Epidermal melanocyte (primary cell): ENCODE measurements at regions not wholly inside any gene's neighbourhood (a gene's known extent, or its start where the extent isn't known, plus 50 kb on each side); places are given as distances from the start of the nearest gene placed in this dataset.
"Not testable (repeated sequence)": the region's sequence is repeated elsewhere in the genome, so short reads cannot be mapped to it uniquely, and the experiment has no call there.

Source experiments
- DNase-seq: peaks from one replicate; pipeline ENCODE4 v3.0.0; 2011; ENCODE audit warnings: low spot score; ENCODE audit not compliant: insufficient read length

- no peak for DNase-seq
Measured at GRCh38 chr4:12707381-12708175, 776.6 kb downstream of the RAB28 start.

- DNase-seq: no peak
Measured at GRCh38 chr4:12703036-12703435, 781.1 kb downstream of the RAB28 start.

- DNase-seq: no peak
Measured at GRCh38 chr4:12701384-12701783, 782.8 kb downstream of the RAB28 start.

GRCh38 chr4:12697970-12698369 is 786.2 kb downstream of the RAB28 start:
- DNase-seq: no peak

GRCh38 chr4:12692815-12693214 is 791.3 kb downstream of the RAB28 start:
- no peak for DNase-seq

GRCh38 chr4:12691168-12691567 is 793.0 kb downstream of the RAB28 start:
- DNase-seq: no peak

GRCh38 chr4:12689457-12689856 is 794.7 kb downstream of the RAB28 start:
- DNase-seq: no peak

- no peak for DNase-seq
Measured at GRCh38 chr4:12679217-12679616, 804.9 kb downstream of the RAB28 start.

GRCh38 chr4:12674184-12674583 is 810.0 kb downstream of the RAB28 start:
- no peak for DNase-seq

- no peak for DNase-seq
Measured at GRCh38 chr4:12672303-12672702, 811.8 kb downstream of the RAB28 start.

GRCh38 chr4:12658146-12658545 is 826.0 kb downstream of the RAB28 start:
- DNase-seq: no peak

- DNase-seq: no peak
Measured at GRCh38 chr4:12651876-12652275, 832.3 kb downstream of the RAB28 start.

GRCh38 chr4:12645732-12646131 is 838.4 kb downstream of the RAB28 start:
- DNase-seq: no peak

GRCh38 chr4:12644261-12644660 is 839.9 kb downstream of the RAB28 start:
- no peak for DNase-seq

- no peak for DNase-seq
Measured at GRCh38 chr4:12636191-12636590, 847.9 kb downstream of the RAB28 start.

GRCh38 chr4:12635629-12636028 is 848.5 kb downstream of the RAB28 start:
- no peak for DNase-seq

- DNase-seq: peak; percentile 22
Measured at GRCh38 chr4:12633053-12633651, 851.0 kb downstream of the RAB28 start.

GRCh38 chr4:12615822-12616221 is 868.3 kb downstream of the RAB28 start:
- DNase-seq: no peak

GRCh38 chr4:12612876-12613275 is 871.3 kb downstream of the RAB28 start:
- DNase-seq: no peak

- DNase-seq: not testable (repeated sequence)
Measured at GRCh38 chr4:12609212-12609875, 874.8 kb downstream of the RAB28 start.

- DNase-seq: no peak
Measured at GRCh38 chr4:12595986-12596385, 888.2 kb downstream of the RAB28 start.

GRCh38 chr4:12595489-12595888 is 888.7 kb downstream of the RAB28 start:
- DNase-seq: no peak

GRCh38 chr4:12588582-12588981 is 895.6 kb downstream of the RAB28 start:
- DNase-seq: no peak
